CD4-positive, alpha-beta memory T cell (primary cell): ENCODE measurements at regions not wholly inside any gene's neighbourhood (a gene's known extent, or its start where the extent isn't known, plus 50 kb on each side); places are given as distances from the start of the nearest gene placed in this dataset.

ENCODE experiments used
- CTCF ChIA-PET: fragments of 350-600 bp; sonication (Branson Sonifier 250); formaldehyde crosslinking; loops from one replicate; lab custom pipeline; 2021; ENCODE audit warnings: inconsistent platforms; ENCODE audit not compliant: partially characterized antibody; lab: Charles Lee
- POLR2A ChIA-PET: fragments of 350-600 bp; sonication (Branson Sonifier 250); formaldehyde crosslinking; loops from one replicate; lab custom pipeline; 2021; ENCODE audit not compliant: partially characterized antibody; lab: Charles Lee
- DNase-seq, 5 donors: peaks; one replicate each; pipeline versions ENCODE4 v3.0.0 to v3.0.0-alpha.2; 2020 to 2022; ENCODE audit warnings: mixed read lengths in 1 of 5
- H3K27ac ChIP-seq: one replicate; pipeline ENCODE4 v1.7.0; 2013; ENCODE audit warnings: low read depth, low read length
- H3K27me3 ChIP-seq: 2 replicates; pipeline ENCODE4 v1.7.0; 2013; ENCODE audit warnings: mild to moderate bottlenecking, low read length, moderate library complexity; ENCODE audit not compliant: insufficient read depth
- H3K36me3 ChIP-seq: 2 replicates; pipeline ENCODE4 v1.7.0; 2013; ENCODE audit warnings: mild to moderate bottlenecking, low read length, moderate library complexity; ENCODE audit not compliant: insufficient read depth
- H3K4me1 ChIP-seq: 2 replicates; pipeline ENCODE4 v1.7.0; 2013; ENCODE audit warnings: mild to moderate bottlenecking, low read length, moderate library complexity; ENCODE audit not compliant: insufficient read depth
- H3K4me3 ChIP-seq, 2 donors: one replicate each; pipeline ENCODE4 v1.7.0; 2013; ENCODE audit warnings: low read length in 2 of 2, mild to moderate bottlenecking in 1 of 2
- H3K9me3 ChIP-seq, 2 donors: one replicate each; pipeline ENCODE4 v1.7.0; 2013; ENCODE audit warnings: low read length in 2 of 2, control low read depth in 1 of 2; ENCODE audit not compliant: control insufficient read depth in 1 of 2
- H3K27ac Mint-ChIP-seq, 7 donors: one replicate each; pipeline ENCODE4 v1.8.0; 2020 to 2021; ENCODE audit warnings: mixed read lengths in 7 of 7, mild to moderate bottlenecking in 6 of 7, inconsistent platforms in 3 of 7, moderate library complexity in 3 of 7
- H3K27me3 Mint-ChIP-seq, 2 donors: one replicate each; pipeline ENCODE4 v1.8.0; 2020 to 2021; ENCODE audit warnings: mixed read lengths in 2 of 2
- H3K36me3 Mint-ChIP-seq, 2 donors: one replicate each; pipeline ENCODE4 v1.8.0; 2020 to 2021; ENCODE audit warnings: mixed read lengths in 2 of 2, inconsistent platforms in 1 of 2, mild to moderate bottlenecking in 1 of 2
- H3K4me1 Mint-ChIP-seq, 4 donors: one replicate each; pipeline ENCODE4 v1.8.0; 2020 to 2021; ENCODE audit warnings: mixed read lengths in 4 of 4, mild to moderate bottlenecking in 1 of 4
- H3K4me3 Mint-ChIP-seq, 8 donors: one replicate each; pipeline ENCODE4 v1.8.0; 2020 to 2021; ENCODE audit warnings: mixed read lengths in 8 of 8, mild to moderate bottlenecking in 7 of 8, moderate library complexity in 6 of 8, inconsistent platforms in 3 of 8
- H3K9me3 Mint-ChIP-seq, 8 donors: one replicate each; pipeline ENCODE4 v1.8.0; 2020 to 2021; ENCODE audit warnings: mixed read lengths in 8 of 8, mild to moderate bottlenecking in 5 of 8, inconsistent platforms in 3 of 8, moderate library complexity in 1 of 8
- intact Hi-C: fragments of 100-400 bp; cut with micrococcal nuclease; formaldehyde crosslinking; loops from one replicate; pipeline ENCODE4 v1.15.1; 2023

DNA sequence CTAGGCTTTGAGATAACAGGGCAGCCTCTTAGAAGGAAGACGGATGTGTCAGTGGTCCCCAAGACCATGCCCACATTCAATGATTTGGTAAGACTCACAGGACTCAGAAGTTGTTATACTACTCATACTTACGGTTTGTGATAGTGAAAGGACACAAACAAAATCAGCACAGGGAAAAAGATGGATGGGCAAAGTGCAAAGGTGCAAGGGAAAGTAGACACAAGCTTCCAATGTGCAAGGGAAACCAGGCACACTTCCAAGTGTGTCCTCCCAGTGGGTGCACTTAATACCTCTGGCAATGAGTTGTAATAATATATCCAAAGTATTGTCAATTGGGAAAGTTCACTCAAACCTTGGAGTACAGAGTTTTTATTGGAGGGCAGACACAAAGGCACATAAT, 53.8 kb upstream of the VCX start:
- Histone ChIP-seq H3K4me1 (no peaks in the 10 kb centered on the region), H3K4me3 (no peak overlapping the region), H3K27ac (no peak overlapping the region), H3K36me3 (no peaks in the 10 kb centered on the region), H3K9me3 (no peaks in the 10 kb centered on the region), H3K27me3 (no peaks in the 10 kb centered on the region)
- H3K27me3 Mint-ChIP-seq, result no peaks in the 10 kb centered on the region
- H3K27ac Mint-ChIP-seq, result no peak overlapping the region
- no peak for DNase-seq
- H3K4me1 Mint-ChIP-seq, result no peaks in the 10 kb centered on the region
- H3K4me3 Mint-ChIP-seq, result no peak overlapping the region
- ChIA-PET POLR2A (no interaction called here), CTCF (no interaction called here)
- H3K36me3 Mint-ChIP-seq, result no peaks in the 10 kb centered on the region
- intact Hi-C loops, result no loop called here
- peaks cover 0 to 18% (median 9%) of the 10 kb centered on the region in 8 donors for H3K9me3 Mint-ChIP-seq

DNA sequence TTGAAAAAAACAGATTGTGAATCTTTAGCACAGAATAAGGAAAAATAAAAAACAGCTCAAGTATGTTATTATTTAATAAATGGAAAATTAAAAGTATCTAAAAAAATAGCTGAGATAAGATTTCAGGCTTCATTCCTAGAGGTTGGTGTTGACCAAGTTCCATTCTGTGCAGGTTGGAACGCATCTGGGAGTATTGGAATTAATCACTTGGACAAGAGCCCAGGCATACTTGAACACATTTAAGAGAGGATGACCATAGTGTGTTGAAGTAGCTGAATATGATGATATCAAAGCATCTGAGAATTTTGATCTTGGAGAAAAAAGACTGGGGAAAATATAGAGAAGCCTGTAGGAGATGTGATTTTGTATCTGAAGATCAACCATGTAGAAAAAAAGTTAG, 54.6 kb upstream of the VCX start:
- Histone ChIP-seq H3K27ac (no peak overlapping the region), H3K4me1 (no peaks in the 10 kb centered on the region), H3K27me3 (no peaks in the 10 kb centered on the region), H3K9me3 (no peaks in the 10 kb centered on the region), H3K4me3 (no peak overlapping the region), H3K36me3 (no peaks in the 10 kb centered on the region)
- no peaks in the 10 kb centered on the region for H3K27me3 Mint-ChIP-seq
- DNase-seq, result no peak
- H3K36me3 Mint-ChIP-seq, result no peaks in the 10 kb centered on the region
- H3K4me3 Mint-ChIP-seq, result no peak overlapping the region
- intact Hi-C loops, result no loop called here
- H3K9me3 Mint-ChIP-seq, result peaks cover 0 to 20% (median 11%) of the 10 kb centered on the region in 8 donors
- H3K4me1 Mint-ChIP-seq, result no peaks in the 10 kb centered on the region
- no peak overlapping the region for H3K27ac Mint-ChIP-seq
- ChIA-PET POLR2A (no interaction called here), CTCF (no interaction called here)

DNA sequence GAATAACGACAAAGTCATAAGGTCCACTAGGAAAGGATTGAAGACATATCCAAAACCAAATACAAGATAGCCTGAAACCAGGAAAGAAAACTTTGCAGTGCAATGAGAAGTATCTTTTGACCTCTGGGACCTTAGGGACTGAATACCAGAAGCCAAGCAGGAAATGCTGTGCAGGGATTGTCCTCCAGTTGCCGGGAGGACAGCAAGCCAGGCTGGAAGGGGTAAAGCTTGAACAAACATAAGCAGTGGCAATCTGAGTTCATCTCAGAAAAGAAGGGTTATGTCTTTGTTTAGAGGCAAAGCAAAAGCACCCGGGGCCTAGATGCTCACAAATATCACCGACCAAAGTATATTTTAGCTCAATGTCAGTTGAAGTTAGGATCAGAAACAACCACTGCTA, 55.3 kb upstream of the VCX start:
- H3K27ac ChIP-seq, result no peak overlapping the region
- H3K4me3 ChIP-seq, result no peak overlapping the region
- intact Hi-C loops, result no loop called here
- POLR2A ChIA-PET, result no interaction called here
- Mint-ChIP-seq H3K27me3 (no peaks in the 10 kb centered on the region), H3K36me3 (no peaks in the 10 kb centered on the region), H3K4me3 (no peak overlapping the region), H3K27ac (no peak overlapping the region), H3K9me3 (peaks cover 0 to 20% (median 11%) of the 10 kb centered on the region in 8 donors), H3K4me1 (no peaks in the 10 kb centered on the region)
- no peaks in the 10 kb centered on the region for H3K27me3 ChIP-seq
- no peaks in the 10 kb centered on the region for H3K36me3 ChIP-seq
- DNase-seq, result no peak
- no peaks in the 10 kb centered on the region for H3K4me1 ChIP-seq
- no peaks in the 10 kb centered on the region for H3K9me3 ChIP-seq
- CTCF ChIA-PET, result no interaction called here

DNA sequence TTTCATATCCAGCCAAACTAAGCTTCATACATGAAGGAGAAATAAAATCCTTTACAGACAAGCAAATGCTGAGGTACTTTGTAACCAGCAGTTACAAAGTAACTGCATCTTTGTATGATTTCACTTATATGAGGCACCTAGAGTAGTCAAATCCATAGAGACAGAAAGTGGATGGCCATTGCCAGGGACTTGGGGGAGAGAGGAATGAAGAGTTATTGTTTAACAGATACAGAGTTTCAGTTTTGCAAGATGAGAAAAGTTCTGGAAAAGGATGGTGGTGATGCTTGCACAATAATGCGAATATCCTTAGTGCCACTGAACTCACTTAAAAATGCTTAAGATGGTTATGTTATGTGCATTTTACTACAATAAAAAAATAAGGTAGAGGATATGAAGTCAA, 58.4 kb upstream of the VCX start:
- Histone ChIP-seq H3K27me3 (no peaks in the 10 kb centered on the region), H3K4me3 (no peak overlapping the region), H3K4me1 (no peaks in the 10 kb centered on the region), H3K9me3 (no peaks in the 10 kb centered on the region), H3K36me3 (no peaks in the 10 kb centered on the region), H3K27ac (no peak overlapping the region)
- no peak for DNase-seq
- Mint-ChIP-seq H3K9me3 (peaks cover 0 to 19% (median 6%) of the 10 kb centered on the region in 8 donors), H3K27me3 (no peaks in the 10 kb centered on the region), H3K4me3 (no peak overlapping the region), H3K4me1 (no peaks in the 10 kb centered on the region), H3K27ac (no peak overlapping the region), H3K36me3 (no peaks in the 10 kb centered on the region)
- intact Hi-C loops, result no loop called here
- CTCF ChIA-PET, result no interaction called here
- POLR2A ChIA-PET, result no interaction called here

DNA sequence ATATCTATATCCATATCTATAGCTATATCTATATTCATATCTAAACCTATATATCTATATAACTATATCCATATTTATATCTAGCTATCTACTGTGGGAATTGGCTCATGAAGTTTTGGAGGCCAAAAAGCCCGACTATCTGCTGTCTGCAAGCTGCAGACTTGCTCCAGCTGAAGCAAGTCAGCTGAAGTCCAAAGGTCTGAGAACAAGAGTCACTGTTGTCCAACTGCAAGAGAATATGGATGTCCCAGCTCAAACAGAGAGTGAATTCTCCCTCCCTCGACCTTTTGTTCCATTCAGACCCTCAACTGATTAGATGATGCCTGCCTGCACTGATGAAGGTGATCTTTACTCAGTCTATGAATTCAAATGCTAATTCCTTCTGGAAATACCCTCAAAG, 63.3 kb upstream of the VCX start:
- intact Hi-C loops, result no loop called here
- H3K27me3 Mint-ChIP-seq, result no peaks in the 10 kb centered on the region
- POLR2A ChIA-PET, result no interaction called here

DNA sequence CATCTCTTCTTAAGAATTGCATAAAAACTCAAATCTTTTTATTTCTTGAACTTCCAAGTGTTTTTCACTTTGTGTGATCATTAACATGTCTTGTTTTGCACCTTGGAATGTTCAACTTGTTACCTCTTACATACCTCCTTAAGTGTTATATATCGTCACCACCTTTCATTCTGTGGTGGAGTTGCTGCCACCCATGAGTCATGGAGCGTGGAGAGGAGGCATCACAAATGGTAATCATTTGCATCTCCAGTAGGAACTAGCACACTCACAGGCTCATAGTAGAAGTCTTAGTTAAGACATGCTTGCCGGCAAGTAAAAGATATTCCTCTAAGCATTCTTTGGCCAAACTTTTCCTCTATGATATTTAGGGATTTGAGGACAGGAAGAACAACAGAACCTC, 67.0 kb upstream of the VCX start:
- Mint-ChIP-seq H3K4me3 (no peak overlapping the region), H3K27ac (no peak overlapping the region), H3K9me3 (peaks cover 0 to 14% (median 3%) of the 10 kb centered on the region in 8 donors), H3K36me3 (no peaks in the 10 kb centered on the region), H3K4me1 (no peaks in the 10 kb centered on the region), H3K27me3 (no peaks in the 10 kb centered on the region)
- Histone ChIP-seq H3K27me3 (no peaks in the 10 kb centered on the region), H3K27ac (no peak overlapping the region), H3K9me3 (no peaks in the 10 kb centered on the region), H3K4me3 (no peak overlapping the region), H3K36me3 (no peaks in the 10 kb centered on the region), H3K4me1 (no peaks in the 10 kb centered on the region)
- ChIA-PET POLR2A (no interaction called here), CTCF (no interaction called here)
- DNase-seq, result no peak
- intact Hi-C loops, result no loop called here

More for the DNA sequence above, 63.3 kb upstream of the VCX start:
- no peak overlapping the region for H3K4me3 Mint-ChIP-seq
- H3K36me3 Mint-ChIP-seq, result no peaks in the 10 kb centered on the region
- no peaks in the 10 kb centered on the region for H3K4me1 Mint-ChIP-seq
- DNase-seq, result no peak
- no peak overlapping the region for H3K27ac Mint-ChIP-seq
- CTCF ChIA-PET, result no interaction called here
- H3K27ac ChIP-seq, result no peak overlapping the region
- no peaks in the 10 kb centered on the region for H3K27me3 ChIP-seq
- H3K9me3 Mint-ChIP-seq, result peaks cover 3 to 9% (median 5%) of the 10 kb centered on the region in 8 donors
- no peaks in the 10 kb centered on the region for H3K9me3 ChIP-seq
- no peaks in the 10 kb centered on the region for H3K36me3 ChIP-seq
- no peaks in the 10 kb centered on the region for H3K4me1 ChIP-seq
- no peak overlapping the region for H3K4me3 ChIP-seq

DNA sequence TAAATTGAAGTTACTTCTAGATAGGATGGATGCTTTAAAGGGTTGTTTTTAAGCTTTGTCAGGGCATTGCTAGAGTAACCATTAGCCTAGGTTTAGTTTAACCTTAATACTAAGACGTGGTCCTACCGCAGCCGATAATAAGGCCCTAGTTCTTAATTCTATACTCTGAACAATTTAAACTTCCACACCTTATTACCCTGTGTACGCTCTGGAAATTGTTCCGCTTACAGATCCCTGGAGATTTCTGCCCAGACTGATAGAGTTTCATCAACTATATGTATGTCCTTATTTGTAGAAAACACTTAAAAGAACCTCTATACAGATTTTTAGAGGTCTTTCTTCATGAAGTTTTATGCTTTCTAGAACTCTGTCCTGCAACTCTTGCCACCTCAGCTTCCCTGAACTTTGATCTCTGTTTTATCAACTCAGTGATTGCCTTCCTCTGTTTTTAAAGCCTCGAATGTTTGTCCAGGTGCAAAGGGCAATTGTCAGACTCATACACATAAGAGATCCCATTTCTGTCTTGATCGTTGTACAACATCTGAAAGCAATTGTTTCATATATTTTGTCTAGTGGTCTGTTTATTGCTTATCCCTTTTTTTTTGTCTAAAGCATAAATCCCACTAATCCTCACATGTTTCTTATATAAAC, 71.1 kb upstream of the VCX start:
- no peak overlapping the region for H3K27ac ChIP-seq
- Mint-ChIP-seq H3K9me3 (peaks cover 0 to 11% (median 5%) of the 10 kb centered on the region in 8 donors), H3K4me3 (no peak overlapping the region), H3K4me1 (no peaks in the 10 kb centered on the region), H3K27ac (no peak overlapping the region), H3K36me3 (no peaks in the 10 kb centered on the region), H3K27me3 (no peaks in the 10 kb centered on the region)
- CTCF ChIA-PET, result no interaction called here
- H3K4me3 ChIP-seq, result no peak overlapping the region
- no peak for DNase-seq
- intact Hi-C loops, result no loop called here
- H3K36me3 ChIP-seq, result no peaks in the 10 kb centered on the region
- no peaks in the 10 kb centered on the region for H3K4me1 ChIP-seq
- POLR2A ChIA-PET, result no interaction called here
- no peaks in the 10 kb centered on the region for H3K27me3 ChIP-seq
- H3K9me3 ChIP-seq, result no peaks in the 10 kb centered on the region

GRCh38 chrX:7759830-7760229, 83.1 kb upstream of the VCX start:
- peaks cover 0 to 9% (median 2%) of the 10 kb centered on the region in 8 donors for H3K9me3 Mint-ChIP-seq

More at GRCh38 chrX:7759830-7760229, 83.1 kb upstream of the VCX start:
- Mint-ChIP-seq H3K4me1 (no peaks in the 10 kb centered on the region), H3K27ac (no peak overlapping the region), H3K36me3 (no peaks in the 10 kb centered on the region), H3K4me3 (no peak overlapping the region), H3K27me3 (no peaks in the 10 kb centered on the region)
- Histone ChIP-seq H3K36me3 (no peaks in the 10 kb centered on the region), H3K27ac (no peak overlapping the region), H3K27me3 (no peaks in the 10 kb centered on the region), H3K4me1 (no peaks in the 10 kb centered on the region), H3K4me3 (no peak overlapping the region), H3K9me3 (no peaks in the 10 kb centered on the region)
- intact Hi-C loops, result no loop called here
- ChIA-PET CTCF (no interaction called here), POLR2A (no interaction called here)
- DNase-seq, result no peak
